IPS DF 4.7 (cell line): ENCODE measurements at regions not wholly inside any gene's neighbourhood (a gene's known extent, or its start where the extent isn't known, plus 50 kb on each side); places are given as distances from the start of the nearest gene placed in this dataset.
"Not testable (repeated sequence)": the region's sequence is repeated elsewhere in the genome, so short reads cannot be mapped to it uniquely, and the experiment has no call there.

Experiments
- DNase-seq: peaks from one replicate; pipeline ENCODE4 v3.0.0-alpha.2; 2013; ENCODE audit warnings: low spot score; ENCODE audit errors: extremely low read depth

- no peak for DNase-seq
These were observed 665.0 kb downstream of the PDCD6IP start for GRCh38 chr3:34463414-34463813.

GRCh38 chr3:34464646-34465045 lies 666.2 kb downstream of the PDCD6IP start:
- DNase-seq, result no peak

GRCh38 chr3:34475851-34476250 lies 677.4 kb downstream of the PDCD6IP start:
- no peak for DNase-seq

GRCh38 chr3:34483311-34483887 lies 685.0 kb downstream of the PDCD6IP start:
- no peak for DNase-seq

GRCh38 chr3:34504366-34504765 lies 705.9 kb downstream of the PDCD6IP start:
- DNase-seq, result no peak

- DNase-seq, result no peak
These were observed 706.3 kb downstream of the PDCD6IP start for GRCh38 chr3:34504775-34505174.

- no peak for DNase-seq
These were observed 710.3 kb downstream of the PDCD6IP start for GRCh38 chr3:34508732-34509131.

GRCh38 chr3:34511891-34512290 lies 713.5 kb downstream of the PDCD6IP start:
- no peak for DNase-seq

- DNase-seq, result not testable (repeated sequence)
These were observed 720.6 kb downstream of the PDCD6IP start for GRCh38 chr3:34519008-34519407.

- DNase-seq, result no peak
These were observed 732.7 kb downstream of the PDCD6IP start for GRCh38 chr3:34531156-34531555.

- DNase-seq, result no peak
These were observed 735.0 kb downstream of the PDCD6IP start for GRCh38 chr3:34533451-34533850.

GRCh38 chr3:34534013-34534412 lies 735.6 kb downstream of the PDCD6IP start:
- DNase-seq, result no peak

GRCh38 chr3:34544136-34544535 lies 745.7 kb downstream of the PDCD6IP start:
- no peak for DNase-seq

- no peak for DNase-seq
These were observed 749.0 kb downstream of the PDCD6IP start for GRCh38 chr3:34547297-34547920.

- no peak for DNase-seq
These were observed 768.8 kb downstream of the PDCD6IP start for GRCh38 chr3:34567266-34567665.

- no peak for DNase-seq
These were observed 770.3 kb downstream of the PDCD6IP start for GRCh38 chr3:34568766-34569165.

- DNase-seq, result no peak
These were observed 771.0 kb downstream of the PDCD6IP start for GRCh38 chr3:34569437-34569836.

- no peak for DNase-seq
These were observed 772.7 kb downstream of the PDCD6IP start for GRCh38 chr3:34570916-34571705.

GRCh38 chr3:34571714-34572113 lies 773.3 kb downstream of the PDCD6IP start:
- no peak for DNase-seq

- no peak for DNase-seq
These were observed 777.3 kb downstream of the PDCD6IP start for GRCh38 chr3:34575776-34576175.

GRCh38 chr3:34582055-34582454 lies 783.6 kb downstream of the PDCD6IP start:
- no peak for DNase-seq

GRCh38 chr3:34583451-34583850 lies 785.0 kb downstream of the PDCD6IP start:
- no peak for DNase-seq

- no peak for DNase-seq
These were observed 786.5 kb downstream of the PDCD6IP start for GRCh38 chr3:34584971-34585370.
